PC-9 (cell line): ENCODE measurements at regions not wholly inside any gene's neighbourhood (a gene's known extent, or its start where the extent isn't known, plus 50 kb on each side); places are given as distances from the start of the nearest gene placed in this dataset.
"Not testable (repeated sequence)": the region's sequence is repeated elsewhere in the genome, so short reads cannot be mapped to it uniquely, and the experiment has no call there.

Experiments used
- BruUV-seq: library from RNA; stranded (reverse); fragments of 400-500 nt; replicated peaks from 2 replicates; lab custom pipeline; 2021; lab: Mats Ljungman, UMichigan
- CTCF ChIA-PET: fragments of 300-600 bp; sonication (Branson Sonifier 250); formaldehyde crosslinking; loops from one replicate; lab custom pipeline; 2022; ENCODE audit warnings: antibody characterized with exemption; lab: Charles Lee
- POLR2A ChIA-PET: fragments of 300-600 bp; sonication (Branson Sonifier 250); formaldehyde crosslinking; loops from one replicate; lab custom pipeline; 2022; ENCODE audit warnings: antibody characterized with exemption; ENCODE audit not compliant: unreplicated experiment; lab: Charles Lee
- DNase-seq, 2 experiments: peaks; one replicate each; pipeline versions ENCODE4 v3.0.0 to v3.0.0-alpha.2; 2015 to 2022; ENCODE audit warnings: mixed read lengths in 1 of 2
- H2AFZ ChIP-seq: fragments of 200-600 bp; sonication (generic); 2 replicates; pipeline ENCODE4 v1.8.1; 2017; ENCODE audit warnings: antibody characterized with exemption
- H3F3A ChIP-seq: fragments of 200-600 bp; sonication (generic); 2 replicates; pipeline ENCODE4 v1.8.1; 2017; ENCODE audit warnings: antibody characterized with exemption, mild to moderate bottlenecking, low read depth; ENCODE audit not compliant: insufficient read depth
- H3K27ac ChIP-seq: fragments of 200-600 bp; sonication (generic); 2 replicates; pipeline ENCODE4 v1.6.1; 2016; ENCODE audit warnings: mixed run types
- H3K27me3 ChIP-seq: fragments of 200-600 bp; sonication (generic); 2 replicates; pipeline ENCODE4 v1.6.1; 2016; ENCODE audit warnings: low read depth, mixed run types; ENCODE audit not compliant: insufficient read depth
- H3K36me3 ChIP-seq: fragments of 200-600 bp; sonication (generic); 2 replicates; pipeline ENCODE4 v1.6.1; 2016; ENCODE audit warnings: low read depth, mixed run types
- H3K4me1 ChIP-seq: fragments of 200-600 bp; sonication (generic); replicated peaks from 2 replicates; pipeline ENCODE4 v1.6.1; 2016; ENCODE audit warnings: mixed run types; ENCODE audit not compliant: insufficient read depth
- H3K4me2 ChIP-seq: fragments of 200-600 bp; sonication (generic); 2 replicates; pipeline ENCODE4 v1.6.1; 2017; ENCODE audit warnings: mixed run types
- H3K4me3 ChIP-seq: fragments of 200-600 bp; sonication (generic); 2 replicates; pipeline ENCODE4 v1.6.1; 2016; ENCODE audit warnings: mixed run types
- H3K79me2 ChIP-seq: fragments of 200-600 bp; sonication (generic); 2 replicates; pipeline ENCODE4 v1.6.1; 2017; ENCODE audit warnings: low read depth, mixed run types
- H3K9me2 ChIP-seq: fragments of 200-600 bp; sonication (generic); 2 replicates; pipeline ENCODE4 v1.8.1; 2017; ENCODE audit warnings: mild to moderate bottlenecking; ENCODE audit not compliant: insufficient read depth
- H3K9me3 ChIP-seq: fragments of 200-600 bp; sonication (generic); 2 replicates; pipeline ENCODE4 v1.8.1; 2016; ENCODE audit warnings: low read depth; ENCODE audit not compliant: insufficient read depth
- H4K20me1 ChIP-seq: fragments of 200-600 bp; sonication (generic); 2 replicates; pipeline ENCODE4 v1.8.1; 2017; ENCODE audit not compliant: insufficient read depth
- EZH2 ChIP-seq: fragments of 200-600 bp; sonication (generic); IDR thresholded peaks from 2 replicates; pipeline ENCODE4 v1.8.0; 2017; ENCODE audit warnings: antibody characterized with exemption, low read depth
- intact Hi-C: fragments of 100-400 bp; cut with micrococcal nuclease; formaldehyde crosslinking; loops from one replicate; pipeline ENCODE4 v1.10.0; 2022; ENCODE audit not compliant: unreplicated experiment
- TF ChIP-seq, protein P1 (sequence below): fragments of 200-600 bp; sonication (generic); conservative IDR thresholded peaks from 2 replicates; pipeline ENCODE4 v1.6.1; 2017; ENCODE audit warnings: mixed run types, antibody characterized with exemption, mild to moderate bottlenecking, moderate library complexity

DNA sequence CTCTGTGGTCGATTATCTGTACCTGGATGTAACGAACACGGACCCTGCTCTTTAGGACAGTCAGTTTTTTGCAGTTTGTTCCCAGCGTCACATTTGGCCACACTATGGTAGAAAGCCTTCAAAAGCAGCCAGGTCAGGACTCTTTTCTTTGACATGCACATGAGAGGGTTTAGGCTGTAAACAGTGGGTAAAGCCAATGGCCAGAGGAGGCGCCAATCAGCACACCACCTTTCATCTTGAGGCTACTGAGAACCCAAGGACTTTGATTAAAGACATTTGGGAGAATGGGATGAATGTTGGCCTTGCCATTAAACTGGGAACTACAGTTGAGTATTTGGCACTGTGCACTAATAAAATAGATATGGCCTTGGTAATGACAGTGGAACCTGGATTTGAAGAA is 225.9 kb downstream of the OXSM start:
- no peaks in the 10 kb centered on the region for H3K27me3 ChIP-seq
- H2AFZ ChIP-seq = no peak overlapping the region
- H3F3A ChIP-seq = no peaks in the 10 kb centered on the region
- no peak overlapping the region for H3K27ac ChIP-seq
- H3K79me2 ChIP-seq = no peaks in the 10 kb centered on the region
- TF ChIP-seq EZH2 = no peak
- TF ChIP-seq, protein P1, sequence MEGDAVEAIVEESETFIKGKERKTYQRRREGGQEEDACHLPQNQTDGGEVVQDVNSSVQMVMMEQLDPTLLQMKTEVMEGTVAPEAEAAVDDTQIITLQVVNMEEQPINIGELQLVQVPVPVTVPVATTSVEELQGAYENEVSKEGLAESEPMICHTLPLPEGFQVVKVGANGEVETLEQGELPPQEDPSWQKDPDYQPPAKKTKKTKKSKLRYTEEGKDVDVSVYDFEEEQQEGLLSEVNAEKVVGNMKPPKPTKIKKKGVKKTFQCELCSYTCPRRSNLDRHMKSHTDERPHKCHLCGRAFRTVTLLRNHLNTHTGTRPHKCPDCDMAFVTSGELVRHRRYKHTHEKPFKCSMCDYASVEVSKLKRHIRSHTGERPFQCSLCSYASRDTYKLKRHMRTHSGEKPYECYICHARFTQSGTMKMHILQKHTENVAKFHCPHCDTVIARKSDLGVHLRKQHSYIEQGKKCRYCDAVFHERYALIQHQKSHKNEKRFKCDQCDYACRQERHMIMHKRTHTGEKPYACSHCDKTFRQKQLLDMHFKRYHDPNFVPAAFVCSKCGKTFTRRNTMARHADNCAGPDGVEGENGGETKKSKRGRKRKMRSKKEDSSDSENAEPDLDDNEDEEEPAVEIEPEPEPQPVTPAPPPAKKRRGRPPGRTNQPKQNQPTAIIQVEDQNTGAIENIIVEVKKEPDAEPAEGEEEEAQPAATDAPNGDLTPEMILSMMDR = no peak
- DNase-seq = no peak
- no peaks in the 10 kb centered on the region for H3K4me1 ChIP-seq
- BruUV-seq = no TSS peak
- intact Hi-C loops = no loop called here
- H3K4me3 ChIP-seq = no peak overlapping the region
- H3K36me3 ChIP-seq = no peaks in the 10 kb centered on the region
- no peaks in the 10 kb centered on the region for H3K9me3 ChIP-seq
- no peaks in the 10 kb centered on the region for H4K20me1 ChIP-seq
- no peak overlapping the region for H3K4me2 ChIP-seq
- H3K9me2 ChIP-seq = no peaks in the 10 kb centered on the region
- CTCF ChIA-PET = no interaction called here
- POLR2A ChIA-PET = no interaction called here

DNA sequence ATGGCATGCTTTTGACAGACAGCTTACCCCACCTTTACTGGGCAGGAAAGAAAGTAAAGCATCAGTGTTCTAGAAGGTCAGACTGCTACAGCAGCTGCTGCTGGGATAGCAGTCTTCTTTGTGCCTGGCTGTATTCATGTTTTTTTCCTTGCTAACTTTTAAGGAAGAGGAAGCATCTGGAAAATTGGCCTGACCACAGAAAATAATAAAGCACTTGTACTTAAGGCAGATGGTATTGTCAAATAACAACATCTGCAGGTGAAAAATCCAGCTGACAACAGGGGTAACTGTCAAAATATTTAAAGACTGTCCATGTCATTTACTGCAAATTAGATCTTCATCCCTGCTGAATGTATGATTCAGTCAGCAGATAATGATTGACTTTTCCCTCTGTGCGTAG is 229.0 kb downstream of the OXSM start:
- no peak overlapping the region for H2AFZ ChIP-seq
- no peak for DNase-seq
- H3K9me3 ChIP-seq = no peaks in the 10 kb centered on the region
- no peak overlapping the region for H3K4me3 ChIP-seq
- H3K4me1 ChIP-seq = no peaks in the 10 kb centered on the region
- H4K20me1 ChIP-seq = no peaks in the 10 kb centered on the region
- ChIA-PET POLR2A (no interaction called here), CTCF (no interaction called here)
- intact Hi-C loops = no loop called here
- H3K4me2 ChIP-seq = no peak overlapping the region
- BruUV-seq = no TSS peak
- H3K36me3 ChIP-seq = no peaks in the 10 kb centered on the region
- TF ChIP-seq, protein P1 = no peak
- no peak for TF ChIP-seq EZH2
- no peaks in the 10 kb centered on the region for H3K27me3 ChIP-seq
- H3K9me2 ChIP-seq = no peaks in the 10 kb centered on the region
- no peak overlapping the region for H3K27ac ChIP-seq
- no peaks in the 10 kb centered on the region for H3K79me2 ChIP-seq
- no peaks in the 10 kb centered on the region for H3F3A ChIP-seq

DNA sequence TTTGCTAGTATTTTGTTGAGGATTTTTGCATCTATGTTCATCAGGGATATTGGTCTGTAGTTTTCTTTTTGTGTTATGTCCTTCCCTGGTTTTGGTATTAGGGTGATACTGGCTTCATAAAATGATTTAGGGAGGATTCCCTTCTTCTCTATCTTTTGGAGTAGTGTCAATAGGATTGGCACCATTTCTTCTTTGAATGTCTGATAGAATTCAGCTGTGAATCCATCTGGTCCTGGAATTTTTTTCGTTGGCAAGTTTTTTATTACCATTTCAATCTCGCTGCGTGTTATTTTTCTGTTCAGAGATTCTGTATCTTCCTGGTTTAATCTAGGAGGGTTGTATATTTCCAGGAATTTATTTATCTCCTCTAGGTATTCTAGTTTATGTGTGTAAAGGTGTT is 234.3 kb downstream of the OXSM start:
- H3K4me1 ChIP-seq, POLR2A ChIA-PET, H3K27ac ChIP-seq, H3K36me3 ChIP-seq, CTCF ChIA-PET, H3K4me2 ChIP-seq, H3K9me2 ChIP-seq, H4K20me1 ChIP-seq, H3K9me3 ChIP-seq, H3K79me2 ChIP-seq, H3K27me3 ChIP-seq, BruUV-seq, H3K4me3 ChIP-seq, DNase-seq, H2AFZ ChIP-seq, H3F3A ChIP-seq, intact Hi-C loops: not testable (repeated sequence)

DNA sequence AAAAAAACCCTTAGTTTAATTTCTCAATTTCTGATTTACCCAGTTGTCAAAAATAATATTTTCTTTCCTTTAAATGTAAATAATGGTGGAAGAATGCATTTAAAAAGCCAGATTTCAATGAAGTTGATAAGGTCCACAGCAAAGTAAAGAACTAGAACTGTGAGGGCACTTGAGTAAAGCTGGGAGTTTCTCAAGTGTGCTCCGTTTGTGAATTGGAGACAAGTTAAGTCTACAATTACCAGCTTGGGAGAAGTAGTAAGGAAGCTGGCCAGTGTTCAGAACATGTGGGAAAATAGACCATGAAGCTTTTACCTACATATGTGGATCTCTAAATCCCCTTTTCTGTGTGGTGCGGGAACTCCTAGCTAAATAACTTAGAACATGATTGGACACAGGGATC is 239.4 kb downstream of the OXSM start:
- H3K9me3 ChIP-seq = no peaks in the 10 kb centered on the region
- H3K36me3 ChIP-seq = no peaks in the 10 kb centered on the region
- no peak overlapping the region for H3K4me2 ChIP-seq
- H3K79me2 ChIP-seq = no peaks in the 10 kb centered on the region
- no peaks in the 10 kb centered on the region for H3K4me1 ChIP-seq
- BruUV-seq = no TSS peak
- H3K27me3 ChIP-seq = 0 out of 2 replicates have a peak, but pooled peaks cover 5% of the 10 kb centered on the region
- H2AFZ ChIP-seq = no peak overlapping the region
- no peaks in the 10 kb centered on the region for H4K20me1 ChIP-seq
- ChIA-PET CTCF (no interaction called here), POLR2A (no interaction called here)
- H3K27ac ChIP-seq = no peak overlapping the region
- no peaks in the 10 kb centered on the region for H3F3A ChIP-seq
- intact Hi-C loops = no loop called here
- no peak for TF ChIP-seq EZH2
- TF ChIP-seq, protein P1 = no peak
- no peak for DNase-seq
- no peak overlapping the region for H3K4me3 ChIP-seq
- no peaks in the 10 kb centered on the region for H3K9me2 ChIP-seq

DNA sequence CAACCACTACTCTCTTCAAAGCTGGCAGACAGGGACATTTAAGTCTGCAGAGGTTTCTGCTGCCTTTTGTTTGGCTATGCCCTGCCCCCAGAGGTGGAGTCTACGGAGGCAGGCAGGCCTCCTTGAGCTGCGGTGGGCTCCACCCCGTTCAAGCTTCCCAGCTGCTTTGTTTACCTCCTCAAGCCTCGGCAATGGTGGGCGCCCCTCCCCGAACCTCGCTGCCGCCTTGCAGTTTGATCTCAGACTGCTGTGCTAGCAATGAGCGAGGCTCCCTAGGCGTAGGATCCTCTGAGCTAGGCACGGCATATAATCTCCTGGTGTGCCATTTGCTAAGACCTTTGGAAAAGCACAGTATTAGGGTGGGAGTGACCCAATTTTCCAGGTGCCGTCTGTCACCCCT is 252.2 kb downstream of the OXSM start:
- H3K36me3 ChIP-seq, H3K79me2 ChIP-seq, intact Hi-C loops, DNase-seq, H4K20me1 ChIP-seq, H3K4me1 ChIP-seq, H2AFZ ChIP-seq, H3K9me2 ChIP-seq, POLR2A ChIA-PET, H3K4me2 ChIP-seq, H3F3A ChIP-seq, BruUV-seq, H3K27me3 ChIP-seq, H3K9me3 ChIP-seq, H3K27ac ChIP-seq, H3K4me3 ChIP-seq, CTCF ChIA-PET: not testable (repeated sequence)
